Liver (tissue), 7 donors: ENCODE measurements at regions not wholly inside any gene's neighbourhood (a gene's known extent, or its start where the extent isn't known, plus 50 kb on each side); places are given as distances from the start of the nearest gene placed in this dataset.

Source experiments
- DNase-seq: peaks from one replicate; pipeline ENCODE4 v3.0.0-alpha.2; 2017; ENCODE audit warnings: low spot score
- H3K27ac ChIP-seq, 2 donors: one replicate each; pipeline ENCODE4 v1.7.0; 2013; ENCODE audit warnings: inconsistent platforms in 2 of 2, low read length in 2 of 2, control low read depth in 1 of 2, low read depth in 1 of 2, mild to moderate bottlenecking in 1 of 2
- H3K27me3 ChIP-seq, 4 donors: one replicate each; pipeline versions ENCODE4 v1.6.1 to v1.7.0; 2013; ENCODE audit warnings: low read length in 3 of 4, inconsistent platforms in 1 of 4, mild to moderate bottlenecking in 1 of 4, moderate library complexity in 1 of 4; ENCODE audit not compliant: control insufficient read depth in 4 of 4, insufficient read depth in 4 of 4
- H3K36me3 ChIP-seq, 4 donors: one replicate each; pipeline versions ENCODE4 v1.6.1 to v1.7.0; 2013; ENCODE audit warnings: low read length in 3 of 4, mild to moderate bottlenecking in 3 of 4, low read depth in 1 of 4, moderate library complexity in 1 of 4; ENCODE audit not compliant: control insufficient read depth in 4 of 4, insufficient read depth in 3 of 4
- H3K4me1 ChIP-seq, 4 donors: one replicate each; pipeline versions ENCODE4 v1.6.1 to v1.7.0; 2013; ENCODE audit warnings: low read length in 3 of 4, mild to moderate bottlenecking in 3 of 4, moderate library complexity in 1 of 4; ENCODE audit not compliant: control insufficient read depth in 4 of 4, insufficient read depth in 4 of 4
- H3K4me3 ChIP-seq, 3 donors: one replicate each; pipeline versions ENCODE4 v1.6.1 to v1.7.0; 2013; ENCODE audit warnings: low read length in 3 of 3, control low read depth in 1 of 3, low read depth in 1 of 3, mild to moderate bottlenecking in 1 of 3
- H3K9ac ChIP-seq, 2 donors: one replicate each; pipeline ENCODE4 v1.7.0; 2013; ENCODE audit warnings: low read length in 2 of 2, mild to moderate bottlenecking in 2 of 2, moderate library complexity in 2 of 2, control low read depth in 1 of 2, low read depth in 1 of 2
- H3K9me3 ChIP-seq, 4 donors: one replicate each; pipeline versions ENCODE4 v1.6.1 to v1.7.0; 2013; ENCODE audit warnings: low read length in 3 of 4; ENCODE audit not compliant: control insufficient read depth in 4 of 4
- EGR1 ChIP-seq, 2 donors: IDR thresholded peaks; 2 replicates each; pipeline ENCODE4 v1.6.1; 2016 to 2018; ENCODE audit warnings: antibody characterized with exemption in 2 of 2, low read depth in 2 of 2
- FOXA1 ChIP-seq: IDR thresholded peaks from 2 replicates; pipeline ENCODE4 v1.6.1; 2016; ENCODE audit warnings: antibody characterized with exemption
- FOXA2 ChIP-seq: IDR thresholded peaks from 2 replicates; pipeline ENCODE4 v1.6.1; 2016; ENCODE audit warnings: antibody characterized with exemption
- GABPA ChIP-seq, 2 donors: IDR thresholded peaks in 1 of 2; conservative IDR thresholded peaks in 1 of 2; 2 replicates each; pipeline ENCODE4 v1.6.1; 2016; ENCODE audit warnings: antibody characterized with exemption in 2 of 2, mild to moderate bottlenecking in 1 of 2, moderate library complexity in 1 of 2
- HNF4A ChIP-seq, 2 donors: conservative IDR thresholded peaks; 2 replicates each; pipeline ENCODE4 v1.6.1; 2016; ENCODE audit warnings: antibody characterized with exemption in 2 of 2, mild to moderate bottlenecking in 2 of 2
- HNF4G ChIP-seq: IDR thresholded peaks from 2 replicates; pipeline ENCODE4 v1.6.1; 2016; ENCODE audit warnings: antibody characterized with exemption
- JUND ChIP-seq, 2 donors: IDR thresholded peaks; 2 replicates each; pipeline ENCODE4 v1.6.1; 2016; ENCODE audit warnings: antibody characterized with exemption in 2 of 2
- MAX ChIP-seq: IDR thresholded peaks from 2 replicates; pipeline ENCODE4 v1.6.1; 2016; ENCODE audit warnings: antibody characterized with exemption
- NR2F2 ChIP-seq: IDR thresholded peaks from 2 replicates; pipeline ENCODE4 v1.6.1; 2016; ENCODE audit warnings: antibody characterized with exemption
- RAD21 ChIP-seq, 2 donors: IDR thresholded peaks; 2 replicates each; pipeline ENCODE4 v1.6.1; 2016; ENCODE audit warnings: antibody characterized with exemption in 2 of 2, mild to moderate bottlenecking in 2 of 2
- REST ChIP-seq: IDR thresholded peaks from 2 replicates; pipeline ENCODE4 v1.6.1; 2016; ENCODE audit warnings: antibody characterized with exemption, mild to moderate bottlenecking
- RXRA ChIP-seq, 2 donors: IDR thresholded peaks; 2 replicates each; pipeline ENCODE4 v1.6.1; 2017 to 2018; ENCODE audit warnings: antibody characterized with exemption in 2 of 2, mild to moderate bottlenecking in 1 of 2
- SP1 ChIP-seq: IDR thresholded peaks from 2 replicates; pipeline ENCODE4 v1.6.1; 2018; ENCODE audit warnings: antibody characterized with exemption, mild to moderate bottlenecking
- TAF1 ChIP-seq: conservative IDR thresholded peaks from 2 replicates; pipeline ENCODE4 v1.6.1; 2016; ENCODE audit warnings: antibody characterized with exemption, mild to moderate bottlenecking
- YY1 ChIP-seq: IDR thresholded peaks from 2 replicates; pipeline ENCODE4 v1.6.1; 2016; ENCODE audit warnings: antibody characterized with exemption, mild to moderate bottlenecking
- WGBS: extraction: QIAGEN DNeasy Blood & Tissue Kit; methylation state at CpG from one replicate; pipeline ENCODE4 v1.1.7; 2013; 5-methylcytosine and 5-hydroxymethylcytosine counted together
- TF ChIP-seq, protein P1 (sequence below): IDR thresholded peaks from 2 replicates; pipeline ENCODE4 v1.6.1; 2016; ENCODE audit warnings: antibody characterized with exemption
- TF ChIP-seq, protein P2 (sequence below): IDR thresholded peaks from 2 replicates; pipeline ENCODE4 v1.6.1; 2016; ENCODE audit warnings: antibody characterized with exemption
- donor health status: healthy.
- donor health status: healthy.
- donor health status: healthy.
- donor health status: healthy.

DNA sequence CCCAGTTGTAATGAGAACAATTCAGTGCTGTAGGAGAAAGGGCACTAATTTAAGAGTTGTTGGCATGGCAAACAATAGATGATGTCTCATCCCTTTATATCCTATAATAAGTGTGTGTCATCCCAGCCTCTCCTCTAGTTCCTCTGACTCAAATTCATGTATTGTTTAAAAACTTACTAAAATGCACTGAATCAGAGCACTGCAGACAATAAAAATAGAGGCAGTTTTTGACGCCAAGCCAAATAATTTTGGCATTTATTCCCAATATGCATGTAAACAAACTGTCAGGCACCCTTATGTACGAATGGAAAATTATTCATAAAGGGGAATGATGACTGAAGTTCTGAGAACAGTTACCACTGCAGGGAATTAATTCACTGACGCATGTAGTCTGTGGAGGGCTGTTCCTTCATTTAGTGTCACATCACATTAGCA, 57.9 kb upstream of the TMX1 start:
- TF ChIP-seq MAX (no peak), YY1 (no peak), FOXA2 (no peak), NR2F2 (no peak), RXRA (IDR thresholded peaks at IDR 0.05) (no peak), GABPA (IDR thresholded peaks at IDR 0.05 in 1 of 2, conservative IDR thresholded peaks at IDR 0.05 in 1 of 2) (no peak), HNF4G (no peak), RAD21 (IDR thresholded peaks at IDR 0.05) (no peak)
- TF ChIP-seq, protein P1, sequence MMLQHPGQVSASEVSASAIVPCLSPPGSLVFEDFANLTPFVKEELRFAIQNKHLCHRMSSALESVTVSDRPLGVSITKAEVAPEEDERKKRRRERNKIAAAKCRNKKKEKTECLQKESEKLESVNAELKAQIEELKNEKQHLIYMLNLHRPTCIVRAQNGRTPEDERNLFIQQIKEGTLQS: no peak
- H3K9me3 ChIP-seq: no peaks in the 10 kb centered on the region
- H3K27me3 ChIP-seq: peaks cover 0 to 4% (median 0%) of the 10 kb centered on the region in 4 donors
- no peak overlapping the region for H3K27ac ChIP-seq
- no peaks in the 10 kb centered on the region for H3K4me1 ChIP-seq
- H3K36me3 ChIP-seq: no peaks in the 10 kb centered on the region
- DNase-seq: no peak
- WGBS: 61% methylated on average over 3 of the region's 3 CpGs
- no peak overlapping the region for H3K4me3 ChIP-seq
- no peak overlapping the region for H3K9ac ChIP-seq

- 75% methylated on average over 3 of the region's 3 CpGs for WGBS
- Histone ChIP-seq H3K4me3 (no peak overlapping the region), H3K9ac (no peak overlapping the region), H3K36me3 (no peaks in the 10 kb centered on the region), H3K9me3 (no peaks in the 10 kb centered on the region), H3K4me1 (no peaks in the 10 kb centered on the region), H3K27me3 (peaks cover 0 to 2% (median 0%) of the 10 kb centered on the region in 4 donors), H3K27ac (no peak overlapping the region)
- no peak for TF ChIP-seq FOXA2
- no peak for TF ChIP-seq EGR1 (IDR thresholded peaks at IDR 0.05; ENCODE audit: low read depth in 2 of 2)
- TF ChIP-seq YY1: no peak
- TF ChIP-seq SP1: no peak
- TF ChIP-seq MAX: no peak
- TF ChIP-seq HNF4G: no peak
- no peak for TF ChIP-seq JUND (IDR thresholded peaks at IDR 0.05)
- TF ChIP-seq RAD21 (IDR thresholded peaks at IDR 0.05): no peak
- no peak for TF ChIP-seq FOXA1
- TF ChIP-seq TAF1: no peak
- no peak for TF ChIP-seq NR2F2
- TF ChIP-seq, protein P2, sequence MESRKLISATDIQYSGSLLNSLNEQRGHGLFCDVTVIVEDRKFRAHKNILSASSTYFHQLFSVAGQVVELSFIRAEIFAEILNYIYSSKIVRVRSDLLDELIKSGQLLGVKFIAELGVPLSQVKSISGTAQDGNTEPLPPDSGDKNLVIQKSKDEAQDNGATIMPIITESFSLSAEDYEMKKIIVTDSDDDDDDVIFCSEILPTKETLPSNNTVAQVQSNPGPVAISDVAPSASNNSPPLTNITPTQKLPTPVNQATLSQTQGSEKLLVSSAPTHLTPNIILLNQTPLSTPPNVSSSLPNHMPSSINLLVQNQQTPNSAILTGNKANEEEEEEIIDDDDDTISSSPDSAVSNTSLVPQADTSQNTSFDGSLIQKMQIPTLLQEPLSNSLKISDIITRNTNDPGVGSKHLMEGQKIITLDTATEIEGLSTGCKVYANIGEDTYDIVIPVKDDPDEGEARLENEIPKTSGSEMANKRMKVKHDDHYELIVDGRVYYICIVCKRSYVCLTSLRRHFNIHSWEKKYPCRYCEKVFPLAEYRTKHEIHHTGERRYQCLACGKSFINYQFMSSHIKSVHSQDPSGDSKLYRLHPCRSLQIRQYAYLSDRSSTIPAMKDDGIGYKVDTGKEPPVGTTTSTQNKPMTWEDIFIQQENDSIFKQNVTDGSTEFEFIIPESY: no peak
- no peak for TF ChIP-seq REST
- TF ChIP-seq RXRA (IDR thresholded peaks at IDR 0.05): no peak
- TF ChIP-seq GABPA (IDR thresholded peaks at IDR 0.05 in 1 of 2, conservative IDR thresholded peaks at IDR 0.05 in 1 of 2): no peak
- TF ChIP-seq, protein P1: no peak
- no peak for TF ChIP-seq HNF4A (conservative IDR thresholded peaks at IDR 0.05)
- no peak for DNase-seq
Measured at GRCh38 chr14:51185180-51185579, 54.9 kb upstream of the TMX1 start.
